ENCODE measurements at regions not wholly inside any gene's neighbourhood (a gene's known extent, or its start where the extent isn't known, plus 50 kb on each side); places are given as distances from the start of the nearest gene placed in this dataset.

GRCh38 chr10:130510755-130511154 lies 374.6 kb downstream of the GLRX3 start:
- no peak for TF ChIP-seq CTCF (IDR thresholded peaks at IDR 0.05; ENCODE audit: insufficient read depth, low read length, severe bottlenecking)
- DNase-seq (ENCODE audit: low read depth) (no peak), FAIRE-seq (no peak)
- no peak overlapping the region for H3K4me3 ChIP-seq (ENCODE audit: low read depth, low read length)
- no peaks in the 10 kb centered on the region for H3K36me3 ChIP-seq (ENCODE audit: control insufficient read depth, insufficient read depth, low read length)
- no peaks in the 10 kb centered on the region for H3K27me3 ChIP-seq (ENCODE audit: control insufficient read depth, insufficient read depth, low read length)

- TF ChIP-seq CTCF (IDR thresholded peaks at IDR 0.05; ENCODE audit: insufficient read depth, low read length, severe bottlenecking): no peak
- no peak for FAIRE-seq
- Histone ChIP-seq H3K27me3 (ENCODE audit: control insufficient read depth, insufficient read depth, low read length) (no peaks in the 10 kb centered on the region), H3K4me3 (ENCODE audit: low read depth, low read length) (no peak overlapping the region), H3K36me3 (ENCODE audit: control insufficient read depth, insufficient read depth, low read length) (no peaks in the 10 kb centered on the region)
- no peak for DNase-seq (ENCODE audit: low read depth)
Observed at GRCh38 chr10:130511766-130512165, 375.6 kb downstream of the GLRX3 start.

GRCh38 chr10:130512936-130513335 lies 376.7 kb downstream of the GLRX3 start:
- TF ChIP-seq CTCF (IDR thresholded peaks at IDR 0.05; ENCODE audit: insufficient read depth, low read length, severe bottlenecking): no peak
- Histone ChIP-seq H3K27me3 (ENCODE audit: control insufficient read depth, insufficient read depth, low read length) (no peaks in the 10 kb centered on the region), H3K36me3 (ENCODE audit: control insufficient read depth, insufficient read depth, low read length) (no peaks in the 10 kb centered on the region), H3K4me3 (ENCODE audit: low read depth, low read length) (no peak overlapping the region)
- DNase-seq (ENCODE audit: low read depth) (no peak), FAIRE-seq (no peak)

- H3K27me3 ChIP-seq (ENCODE audit: control insufficient read depth, insufficient read depth, low read length): no peaks in the 10 kb centered on the region
- TF ChIP-seq CTCF (IDR thresholded peaks at IDR 0.05; ENCODE audit: insufficient read depth, low read length, severe bottlenecking): no peak
- no peaks in the 10 kb centered on the region for H3K36me3 ChIP-seq (ENCODE audit: control insufficient read depth, insufficient read depth, low read length)
- FAIRE-seq: no peak
- no peak overlapping the region for H3K4me3 ChIP-seq (ENCODE audit: low read depth, low read length)
- no peak for DNase-seq (ENCODE audit: low read depth)
Observed at GRCh38 chr10:130513686-130514476, 377.7 kb downstream of the GLRX3 start.

- Histone ChIP-seq H3K27me3 (ENCODE audit: control insufficient read depth, insufficient read depth, low read length) (no peaks in the 10 kb centered on the region), H3K36me3 (ENCODE audit: control insufficient read depth, insufficient read depth, low read length) (no peaks in the 10 kb centered on the region), H3K4me3 (ENCODE audit: low read depth, low read length) (no peak overlapping the region)
- no peak for TF ChIP-seq CTCF (IDR thresholded peaks at IDR 0.05; ENCODE audit: insufficient read depth, low read length, severe bottlenecking)
- FAIRE-seq (no peak), DNase-seq (ENCODE audit: low read depth) (no peak)
Observed at GRCh38 chr10:130515670-130516069, 379.5 kb downstream of the GLRX3 start.

Measured in bronchial epithelial cell (primary cell).